ENCODE measurements at regions not wholly inside any gene's neighbourhood (a gene's known extent, or its start where the extent isn't known, plus 50 kb on each side); places are given as distances from the start of the nearest gene placed in this dataset.

GRCh38 chr1:88141499-88142074 lies 542.5 kb upstream of the PKN2 start:
- no peak for DNase-seq (ENCODE audit: low read depth in 2 of 2)

GRCh38 chr1:88145752-88146151 lies 538.3 kb upstream of the PKN2 start:
- DNase-seq (ENCODE audit: low read depth in 2 of 2), result no peak

GRCh38 chr1:88149686-88150085 lies 534.4 kb upstream of the PKN2 start:
- no peak for DNase-seq (ENCODE audit: low read depth in 2 of 2)

- DNase-seq (ENCODE audit: low read depth in 2 of 2), result no peak
Observed at GRCh38 chr1:88150330-88150729, 533.7 kb upstream of the PKN2 start.

- no peak for DNase-seq (ENCODE audit: low read depth in 2 of 2)
Observed at GRCh38 chr1:88163187-88163586, 520.9 kb upstream of the PKN2 start.

- DNase-seq (ENCODE audit: low read depth in 2 of 2), result no peak
Observed at GRCh38 chr1:88168126-88168525, 515.9 kb upstream of the PKN2 start.

- DNase-seq (ENCODE audit: low read depth in 2 of 2), result no peak
Observed at GRCh38 chr1:88169139-88169538, 514.9 kb upstream of the PKN2 start.

- DNase-seq (ENCODE audit: low read depth in 2 of 2), result no peak
Observed at GRCh38 chr1:88169939-88170338, 514.1 kb upstream of the PKN2 start.

GRCh38 chr1:88175120-88175630 lies 508.9 kb upstream of the PKN2 start:
- no peak for DNase-seq (ENCODE audit: low read depth in 2 of 2)

- no peak for DNase-seq (ENCODE audit: low read depth in 2 of 2)
Observed at GRCh38 chr1:88175631-88176226, 508.3 kb upstream of the PKN2 start.

- DNase-seq (ENCODE audit: low read depth in 2 of 2), result no peak
Observed at GRCh38 chr1:88179943-88180342, 504.1 kb upstream of the PKN2 start.

GRCh38 chr1:88180449-88181108 lies 503.5 kb upstream of the PKN2 start:
- peak in 1 of 2 donors; percentile 10 for DNase-seq (ENCODE audit: low read depth in 2 of 2)

- no peak for DNase-seq (ENCODE audit: low read depth in 2 of 2)
Observed at GRCh38 chr1:88186911-88187310, 497.2 kb upstream of the PKN2 start.

GRCh38 chr1:88188038-88188437 lies 496.0 kb upstream of the PKN2 start:
- no peak for DNase-seq (ENCODE audit: low read depth in 2 of 2)

- no peak for DNase-seq (ENCODE audit: low read depth in 2 of 2)
Observed at GRCh38 chr1:88189525-88189924, 494.5 kb upstream of the PKN2 start.

GRCh38 chr1:88191917-88192316 lies 492.2 kb upstream of the PKN2 start:
- no peak for DNase-seq (ENCODE audit: low read depth in 2 of 2)

- DNase-seq (ENCODE audit: low read depth in 2 of 2), result no peak
Observed at GRCh38 chr1:88194542-88194941, 489.5 kb upstream of the PKN2 start.

- DNase-seq (ENCODE audit: low read depth in 2 of 2), result no peak
Observed at GRCh38 chr1:88200545-88200944, 483.5 kb upstream of the PKN2 start.

- DNase-seq (ENCODE audit: low read depth in 2 of 2), result no peak
Observed at GRCh38 chr1:88204111-88204510, 480.0 kb upstream of the PKN2 start.

- no peak for DNase-seq (ENCODE audit: low read depth in 2 of 2)
Observed at GRCh38 chr1:88204612-88205167, 479.4 kb upstream of the PKN2 start.

- DNase-seq (ENCODE audit: low read depth in 2 of 2), result no peak
Observed at GRCh38 chr1:88208389-88208788, 475.7 kb upstream of the PKN2 start.

- DNase-seq (ENCODE audit: low read depth in 2 of 2), result no peak
Observed at GRCh38 chr1:88210103-88210787, 473.8 kb upstream of the PKN2 start.

Data from stimulated activated CD8-positive, alpha-beta memory T cell treated with anti-CD3 and anti-CD28 coated beads, Interleukin-2, amount 100 ng/mL, for 1 hour (primary cell).